ENCODE measurements at regions not wholly inside any gene's neighbourhood (a gene's known extent, or its start where the extent isn't known, plus 50 kb on each side); places are given as distances from the start of the nearest gene placed in this dataset.

- Mint-ChIP-seq H3K9me3 (peaks cover 4% of the 10 kb centered on the region), H3K36me3 (ENCODE audit: low read depth) (no peaks in the 10 kb centered on the region), H3K27ac (no peak overlapping the region), H3K4me3 (no peak overlapping the region), H3K27me3 (ENCODE audit: low read depth) (peaks cover 12% of the 10 kb centered on the region), H3K4me1 (ENCODE audit: low read depth) (no peaks in the 10 kb centered on the region)
- intact Hi-C loops (cut with micrococcal nuclease): no loop called here
- no peak for DNase-seq
- CTCF ChIA-PET: no interaction called here
Observed at GRCh38 chr15:101545548-101546505, 56.3 kb upstream of the PCSK6 start.

- H3K27ac Mint-ChIP-seq: no peak overlapping the region
- H3K27me3 Mint-ChIP-seq (ENCODE audit: low read depth): peaks cover 12% of the 10 kb centered on the region
- no peaks in the 10 kb centered on the region for H3K4me1 Mint-ChIP-seq (ENCODE audit: low read depth)
- no peak for DNase-seq
- intact Hi-C loops (cut with micrococcal nuclease): no loop called here
- no peak overlapping the region for H3K4me3 Mint-ChIP-seq
- no peaks in the 10 kb centered on the region for H3K36me3 Mint-ChIP-seq (ENCODE audit: low read depth)
- CTCF ChIA-PET: no interaction called here
- H3K9me3 Mint-ChIP-seq: peaks cover 4% of the 10 kb centered on the region
Observed at GRCh38 chr15:101544613-101544945, 55.1 kb upstream of the PCSK6 start.

- H3K4me3 Mint-ChIP-seq: no peak overlapping the region
- peaks cover 5% of the 10 kb centered on the region for H3K9me3 Mint-ChIP-seq
- no peak for DNase-seq
- H3K4me1 Mint-ChIP-seq (ENCODE audit: low read depth): no peaks in the 10 kb centered on the region
- peaks cover 10% of the 10 kb centered on the region for H3K27me3 Mint-ChIP-seq (ENCODE audit: low read depth)
- CTCF ChIA-PET: no interaction called here
- H3K36me3 Mint-ChIP-seq (ENCODE audit: low read depth): no peaks in the 10 kb centered on the region
- H3K27ac Mint-ChIP-seq: no peak overlapping the region
- intact Hi-C loops (cut with micrococcal nuclease): no loop called here
Observed at GRCh38 chr15:101543926-101544612, 54.6 kb upstream of the PCSK6 start.

- CTCF ChIA-PET: no interaction called here
- intact Hi-C loops (cut with micrococcal nuclease): no loop called here
- no peaks in the 10 kb centered on the region for H3K4me1 Mint-ChIP-seq (ENCODE audit: low read depth)
Observed at GRCh38 chr15:101543431-101543830, 53.9 kb upstream of the PCSK6 start.

GRCh38 chr15:101543026-101543390, 53.5 kb upstream of the PCSK6 start:
- Mint-ChIP-seq H3K27ac (no peak overlapping the region), H3K36me3 (ENCODE audit: low read depth) (no peaks in the 10 kb centered on the region), H3K27me3 (ENCODE audit: low read depth) (peaks cover 8% of the 10 kb centered on the region), H3K4me3 (no peak overlapping the region), H3K4me1 (ENCODE audit: low read depth) (no peaks in the 10 kb centered on the region), H3K9me3 (peaks cover 7% of the 10 kb centered on the region)
- DNase-seq: no peak
- intact Hi-C loops (cut with micrococcal nuclease): no loop called here
- CTCF ChIA-PET: no interaction called here

More at GRCh38 chr15:101543431-101543830, 53.9 kb upstream of the PCSK6 start:
- DNase-seq: no peak
- Mint-ChIP-seq H3K27me3 (ENCODE audit: low read depth) (peaks cover 8% of the 10 kb centered on the region), H3K27ac (no peak overlapping the region), H3K9me3 (peaks cover 7% of the 10 kb centered on the region), H3K4me3 (no peak overlapping the region), H3K36me3 (ENCODE audit: low read depth) (no peaks in the 10 kb centered on the region)

- Mint-ChIP-seq H3K4me1 (ENCODE audit: low read depth) (no peaks in the 10 kb centered on the region), H3K9me3 (peaks cover 4% of the 10 kb centered on the region), H3K36me3 (ENCODE audit: low read depth) (no peaks in the 10 kb centered on the region), H3K27me3 (ENCODE audit: low read depth) (peaks cover 5% of the 10 kb centered on the region), H3K27ac (no peak overlapping the region), H3K4me3 (no peak overlapping the region)
- intact Hi-C loops (cut with micrococcal nuclease): no loop called here
- CTCF ChIA-PET: interaction anchor here (0.6 kb wide), 1 partner anchor 76 kb away, joined by 6 read pairs; no protein-coding TSS in a partner anchor
- DNase-seq: no peak
Observed at GRCh38 chr15:101542306-101543025, 53.0 kb upstream of the PCSK6 start.

- Mint-ChIP-seq H3K27ac (no peak overlapping the region), H3K27me3 (ENCODE audit: low read depth) (peaks cover 5% of the 10 kb centered on the region), H3K36me3 (ENCODE audit: low read depth) (no peaks in the 10 kb centered on the region), H3K4me1 (ENCODE audit: low read depth) (no peaks in the 10 kb centered on the region), H3K9me3 (peaks cover 3% of the 10 kb centered on the region), H3K4me3 (no peak overlapping the region)
- DNase-seq: no peak
- CTCF ChIA-PET: interaction anchor here (0.6 to 1.2 kb wide), 2 partner anchors 77 to 99 kb away, joined by 3 to 6 read pairs; no protein-coding TSS in a partner anchor
- intact Hi-C loops (cut with micrococcal nuclease): no loop called here
Observed at GRCh38 chr15:101541501-101542292, 52.2 kb upstream of the PCSK6 start.

- Mint-ChIP-seq H3K36me3 (ENCODE audit: low read depth) (no peaks in the 10 kb centered on the region), H3K4me1 (ENCODE audit: low read depth) (no peaks in the 10 kb centered on the region), H3K4me3 (no peak overlapping the region), H3K9me3 (peaks cover 3% of the 10 kb centered on the region), H3K27ac (no peak overlapping the region), H3K27me3 (ENCODE audit: low read depth) (peaks cover 4% of the 10 kb centered on the region)
- intact Hi-C loops (cut with micrococcal nuclease): no loop called here
- DNase-seq: no peak
- CTCF ChIA-PET: interaction anchor here (1.2 kb wide), 1 partner anchor 100 kb away, joined by 3 read pairs; no protein-coding TSS in a partner anchor
Observed at GRCh38 chr15:101540480-101541239, 51.2 kb upstream of the PCSK6 start.

- Mint-ChIP-seq H3K27me3 (ENCODE audit: low read depth) (peaks cover 3% of the 10 kb centered on the region), H3K36me3 (ENCODE audit: low read depth) (no peaks in the 10 kb centered on the region), H3K4me1 (ENCODE audit: low read depth) (no peaks in the 10 kb centered on the region), H3K9me3 (peaks cover 3% of the 10 kb centered on the region), H3K27ac (no peak overlapping the region), H3K4me3 (no peak overlapping the region)
- intact Hi-C loops (cut with micrococcal nuclease): no loop called here
- no peak for DNase-seq
- CTCF ChIA-PET: no interaction called here
Observed at GRCh38 chr15:101539930-101540329, 50.4 kb upstream of the PCSK6 start.

GRCh38 chr15:101539492-101539891, 50.0 kb upstream of the PCSK6 start:
- CTCF ChIA-PET: no interaction called here
- H3K27me3 Mint-ChIP-seq (ENCODE audit: low read depth): peaks cover 3% of the 10 kb centered on the region
- H3K4me3 Mint-ChIP-seq: no peak overlapping the region
- H3K27ac Mint-ChIP-seq: no peak overlapping the region
- peaks cover 3% of the 10 kb centered on the region for H3K9me3 Mint-ChIP-seq
- no peaks in the 10 kb centered on the region for H3K4me1 Mint-ChIP-seq (ENCODE audit: low read depth)
- intact Hi-C loops (cut with micrococcal nuclease): no loop called here
- H3K36me3 Mint-ChIP-seq (ENCODE audit: low read depth): no peaks in the 10 kb centered on the region
- no peak for DNase-seq
